SJCRH30 (cell line): ENCODE measurements at regions not wholly inside any gene's neighbourhood (a gene's known extent, or its start where the extent isn't known, plus 50 kb on each side); places are given as distances from the start of the nearest gene placed in this dataset.

Source experiments
- DNase-seq, 2 experiments: peaks; one replicate each; pipeline ENCODE4 v3.0.0-alpha.2; 2015 to 2020
- H3K27ac ChIP-seq: fragments of 250-450 bp; sonication (Bioruptor Pico); 2 replicates; pipeline ENCODE4 v1.5.1; 2020; ENCODE audit warnings: mild to moderate bottlenecking, moderate library complexity
- H3K27me3 ChIP-seq: fragments of 250-450 bp; sonication (Bioruptor Pico); 2 replicates; pipeline ENCODE4 v1.5.1; 2020; ENCODE audit warnings: mild to moderate bottlenecking, moderate library complexity
- H3K36me3 ChIP-seq: fragments of 250-450 bp; sonication (Bioruptor Pico); 2 replicates; pipeline ENCODE4 v1.5.1; 2020; ENCODE audit warnings: mild to moderate bottlenecking, moderate library complexity
- H3K4me1 ChIP-seq: fragments of 250-450 bp; sonication (Bioruptor Pico); 2 replicates; pipeline ENCODE4 v1.5.1; 2020; ENCODE audit warnings: mild to moderate bottlenecking, moderate library complexity
- H3K4me3 ChIP-seq: fragments of 250-450 bp; sonication (Bioruptor Pico); 2 replicates; pipeline ENCODE4 v1.5.1; 2020; ENCODE audit warnings: mild to moderate bottlenecking, moderate library complexity
- H3K9me3 ChIP-seq: fragments of 250-450 bp; sonication (Bioruptor Pico); replicated peaks from 2 replicates; pipeline ENCODE4 v1.5.1; 2020; ENCODE audit warnings: mild to moderate bottlenecking, moderate library complexity

DNA sequence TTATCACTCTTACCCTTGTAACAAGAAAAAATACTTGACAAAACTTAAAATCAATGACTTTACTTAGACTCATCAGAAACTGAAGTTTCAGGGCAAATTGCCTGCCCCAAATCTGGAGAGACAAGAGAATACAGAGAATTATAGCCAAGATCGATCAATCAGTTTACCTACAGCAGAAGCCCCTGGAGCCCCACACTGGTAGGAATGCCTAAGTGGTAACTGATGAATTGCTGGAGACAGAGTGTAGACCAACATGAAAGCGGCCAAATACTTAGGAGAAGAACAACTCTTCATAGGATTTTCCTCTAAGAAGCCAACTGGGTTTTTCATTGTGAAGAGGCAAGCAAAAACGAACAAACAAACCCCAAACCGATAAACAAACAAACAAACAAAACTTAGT lies 1430.0 kb downstream of the EFNB2 start:
- no peaks in the 10 kb centered on the region for H3K9me3 ChIP-seq
- no peaks in the 10 kb centered on the region for H3K27me3 ChIP-seq
- H3K4me3 ChIP-seq: no peak overlapping the region
- H3K27ac ChIP-seq: no peak overlapping the region
- H3K4me1 ChIP-seq: no peaks in the 10 kb centered on the region
- H3K36me3 ChIP-seq: no peaks in the 10 kb centered on the region
- no peak for DNase-seq

DNA sequence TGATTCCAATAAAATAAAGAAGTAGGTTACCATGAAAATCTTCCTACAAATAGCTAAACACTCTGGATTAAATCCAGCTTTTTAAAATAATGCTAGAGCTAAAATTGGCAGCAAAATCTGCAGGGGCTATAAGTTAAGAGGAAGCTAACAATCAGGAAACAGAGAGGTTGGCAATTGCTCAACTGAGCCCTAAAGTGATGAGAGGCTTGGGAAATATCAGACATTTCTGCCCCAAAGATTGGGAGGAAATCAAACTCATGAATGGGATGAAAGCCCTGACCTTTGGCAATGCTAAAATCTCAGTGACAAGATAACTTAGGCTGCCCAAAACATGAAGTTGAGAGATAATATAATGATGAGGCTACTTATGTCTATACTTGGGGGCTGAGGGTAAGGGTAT lies 1437.9 kb downstream of the EFNB2 start:
- no peaks in the 10 kb centered on the region for H3K4me1 ChIP-seq
- H3K27ac ChIP-seq: no peak overlapping the region
- H3K9me3 ChIP-seq: no peaks in the 10 kb centered on the region
- no peaks in the 10 kb centered on the region for H3K36me3 ChIP-seq
- H3K4me3 ChIP-seq: no peak overlapping the region
- no peaks in the 10 kb centered on the region for H3K27me3 ChIP-seq
- no peak for DNase-seq

GRCh38 chr13:105089858-105090643 lies 1445.4 kb downstream of the EFNB2 start:
- no peaks in the 10 kb centered on the region for H3K36me3 ChIP-seq
- H3K27me3 ChIP-seq: no peaks in the 10 kb centered on the region
- H3K27ac ChIP-seq: no peak overlapping the region
- H3K9me3 ChIP-seq: no peaks in the 10 kb centered on the region
- no peak overlapping the region for H3K4me3 ChIP-seq
- DNase-seq: no peak
- H3K4me1 ChIP-seq: peaks cover 4% of the 10 kb centered on the region; the same call in 1 of the 2 replicates

GRCh38 chr13:105087945-105088344 lies 1447.5 kb downstream of the EFNB2 start:
- no peak for DNase-seq
- no peaks in the 10 kb centered on the region for H3K9me3 ChIP-seq
- no peak overlapping the region for H3K4me3 ChIP-seq
- no peak overlapping the region for H3K27ac ChIP-seq
- peaks cover 4% of the 10 kb centered on the region; the same call in 1 of the 2 replicates for H3K4me1 ChIP-seq
- no peaks in the 10 kb centered on the region for H3K36me3 ChIP-seq
- H3K27me3 ChIP-seq: no peaks in the 10 kb centered on the region

DNA sequence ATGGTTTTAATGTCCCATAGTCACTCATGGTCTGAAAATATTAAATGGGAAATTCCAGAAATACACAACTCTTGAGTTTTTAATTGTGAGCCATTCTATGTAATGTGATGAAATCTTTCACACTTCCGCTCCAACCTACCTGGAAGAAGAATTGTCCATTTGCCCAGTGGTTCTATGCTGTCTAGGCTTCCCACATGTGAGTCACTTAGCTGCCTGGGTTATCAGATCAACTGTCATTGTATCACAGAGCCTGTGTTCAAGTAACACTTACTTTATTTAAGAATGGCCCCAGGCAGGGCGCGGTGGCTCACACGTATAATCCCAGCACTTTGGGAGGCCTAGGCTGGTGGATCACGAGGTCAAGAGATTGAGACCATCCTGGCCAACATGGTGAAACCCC lies 1450.5 kb downstream of the EFNB2 start:
- H3K4me1 ChIP-seq: peaks cover 2% of the 10 kb centered on the region; the same call in 1 of the 2 replicates
- H3K36me3 ChIP-seq: no peaks in the 10 kb centered on the region
- no peaks in the 10 kb centered on the region for H3K9me3 ChIP-seq
- H3K27ac ChIP-seq: no peak overlapping the region
- no peak for DNase-seq
- no peak overlapping the region for H3K4me3 ChIP-seq
- H3K27me3 ChIP-seq: no peaks in the 10 kb centered on the region

DNA sequence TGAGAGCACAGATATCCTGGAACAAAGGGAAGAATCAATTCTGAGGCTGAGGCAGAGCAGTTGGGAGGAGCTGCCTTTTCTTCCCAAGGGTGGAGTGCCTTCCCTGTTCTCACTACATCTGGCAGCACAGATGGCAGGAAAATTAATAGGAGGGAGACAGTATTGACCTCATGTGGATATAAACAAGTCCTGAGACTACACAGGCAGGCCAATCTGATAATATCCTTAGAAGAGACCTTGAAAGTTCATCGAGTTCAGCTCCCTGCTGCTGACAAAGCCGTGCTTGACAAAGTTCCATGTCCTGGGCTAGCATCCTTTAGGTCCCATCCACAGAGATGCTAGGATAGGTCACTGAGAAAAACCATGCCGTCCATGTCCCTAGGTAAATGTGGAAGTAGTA lies 1451.5 kb downstream of the EFNB2 start:
- Histone ChIP-seq H3K27ac (no peak overlapping the region), H3K27me3 (no peaks in the 10 kb centered on the region), H3K4me1 (no peaks in the 10 kb centered on the region), H3K9me3 (no peaks in the 10 kb centered on the region), H3K4me3 (no peak overlapping the region), H3K36me3 (no peaks in the 10 kb centered on the region)
- DNase-seq: no peak

- Histone ChIP-seq H3K4me1 (no peaks in the 10 kb centered on the region), H3K27me3 (no peaks in the 10 kb centered on the region), H3K9me3 (no peaks in the 10 kb centered on the region), H3K4me3 (no peak overlapping the region), H3K36me3 (no peaks in the 10 kb centered on the region), H3K27ac (no peak overlapping the region)
- no peak for DNase-seq
These were observed 1460.7 kb downstream of the EFNB2 start for GRCh38 chr13:105074755-105075154.

DNA sequence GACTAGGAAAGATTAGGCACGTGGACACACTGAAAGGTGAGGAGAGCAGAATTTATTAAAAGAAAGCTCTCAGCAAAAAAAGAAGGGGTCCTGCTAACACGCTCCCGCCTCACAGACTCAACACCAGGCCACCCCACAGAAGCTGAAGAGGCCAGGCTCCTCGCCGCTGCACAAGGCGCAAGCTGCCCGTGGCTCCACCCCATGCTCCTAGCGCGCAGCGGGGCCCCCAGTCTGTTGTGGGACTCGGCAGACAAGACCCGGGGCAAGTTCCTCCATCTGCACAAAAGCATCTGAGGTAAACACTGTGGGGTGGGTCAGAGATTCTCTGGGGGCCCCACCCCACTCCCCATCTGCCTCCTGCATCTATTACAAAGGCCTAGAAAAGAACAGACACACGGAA lies 1462.4 kb downstream of the EFNB2 start:
- DNase-seq: no peak
- no peaks in the 10 kb centered on the region for H3K9me3 ChIP-seq
- H3K27me3 ChIP-seq: no peaks in the 10 kb centered on the region

GRCh38 chr13:105070452-105070851 lies 1465.0 kb downstream of the EFNB2 start:
- Histone ChIP-seq H3K4me3 (no peak overlapping the region), H3K27ac (no peak overlapping the region), H3K36me3 (no peaks in the 10 kb centered on the region), H3K9me3 (no peaks in the 10 kb centered on the region), H3K4me1 (no peaks in the 10 kb centered on the region), H3K27me3 (no peaks in the 10 kb centered on the region)
- no peak for DNase-seq

More for the DNA sequence above, 1462.4 kb downstream of the EFNB2 start:
- Histone ChIP-seq H3K4me1 (no peaks in the 10 kb centered on the region), H3K4me3 (no peak overlapping the region), H3K36me3 (no peaks in the 10 kb centered on the region), H3K27ac (no peak overlapping the region)

GRCh38 chr13:105069106-105069505 lies 1466.4 kb downstream of the EFNB2 start:
- no peaks in the 10 kb centered on the region for H3K4me1 ChIP-seq
- H3K4me3 ChIP-seq: no peak overlapping the region
- DNase-seq: no peak
- no peaks in the 10 kb centered on the region for H3K9me3 ChIP-seq
- no peaks in the 10 kb centered on the region for H3K27me3 ChIP-seq
- H3K36me3 ChIP-seq: no peaks in the 10 kb centered on the region
- no peak overlapping the region for H3K27ac ChIP-seq

DNA sequence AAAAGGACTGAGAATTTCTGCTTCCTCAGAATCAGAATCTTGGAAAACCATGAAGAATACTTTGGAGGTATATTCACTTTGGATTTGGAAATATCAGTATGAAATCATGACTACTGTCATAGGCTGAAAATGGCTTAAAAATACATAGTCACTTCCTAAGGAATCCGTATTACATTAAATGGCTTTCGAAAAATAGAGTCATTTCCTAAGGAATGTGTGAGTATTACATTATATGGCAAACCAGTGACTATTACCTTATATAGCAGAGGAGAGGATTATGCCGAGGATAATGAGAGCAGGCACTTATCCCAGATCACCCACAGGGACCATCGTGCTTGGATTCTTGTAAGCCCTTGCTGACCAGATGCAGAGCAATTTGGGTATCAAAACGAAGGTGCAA lies 1471.8 kb downstream of the EFNB2 start:
- no peaks in the 10 kb centered on the region for H3K9me3 ChIP-seq
- no peak for DNase-seq
- no peaks in the 10 kb centered on the region for H3K36me3 ChIP-seq
- H3K27me3 ChIP-seq: no peaks in the 10 kb centered on the region
- no peaks in the 10 kb centered on the region for H3K4me1 ChIP-seq
- H3K4me3 ChIP-seq: no peak overlapping the region
- H3K27ac ChIP-seq: no peak overlapping the region

DNA sequence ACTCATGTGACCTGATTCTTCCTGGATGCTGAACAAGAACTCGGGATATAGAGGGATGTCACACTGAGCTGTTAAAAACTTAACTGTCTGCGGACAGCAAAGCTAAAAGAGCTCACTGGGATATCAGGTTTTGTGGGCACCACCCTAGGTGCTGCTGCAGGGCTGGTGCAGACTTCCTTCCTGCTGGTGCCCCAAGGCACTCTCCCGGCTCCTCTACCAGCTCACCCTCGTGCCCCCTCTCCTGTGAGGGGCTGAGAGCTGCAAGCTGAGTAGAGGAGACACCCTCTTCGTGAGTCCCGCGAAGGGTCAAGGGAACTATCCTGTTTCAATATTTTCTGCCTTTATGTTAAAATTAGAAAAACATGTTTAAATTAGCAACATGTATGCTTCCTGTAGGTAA lies 1475.7 kb downstream of the EFNB2 start:
- Histone ChIP-seq H3K4me3 (no peak overlapping the region), H3K9me3 (no peaks in the 10 kb centered on the region), H3K36me3 (no peaks in the 10 kb centered on the region), H3K27me3 (no peaks in the 10 kb centered on the region), H3K27ac (no peak overlapping the region), H3K4me1 (no peaks in the 10 kb centered on the region)
- no peak for DNase-seq

GRCh38 chr13:105058517-105058916 lies 1476.9 kb downstream of the EFNB2 start:
- no peaks in the 10 kb centered on the region for H3K4me1 ChIP-seq
- H3K36me3 ChIP-seq: no peaks in the 10 kb centered on the region
- no peaks in the 10 kb centered on the region for H3K27me3 ChIP-seq
- H3K27ac ChIP-seq: no peak overlapping the region
- H3K9me3 ChIP-seq: no peaks in the 10 kb centered on the region
- DNase-seq: no peak
- no peak overlapping the region for H3K4me3 ChIP-seq

- no peak for DNase-seq
- H3K4me1 ChIP-seq: no peaks in the 10 kb centered on the region
- no peaks in the 10 kb centered on the region for H3K36me3 ChIP-seq
- H3K4me3 ChIP-seq: no peak overlapping the region
- no peaks in the 10 kb centered on the region for H3K27me3 ChIP-seq
- H3K9me3 ChIP-seq: no peaks in the 10 kb centered on the region
- H3K27ac ChIP-seq: no peak overlapping the region
These were observed 1482.8 kb downstream of the EFNB2 start for GRCh38 chr13:105052711-105053110.

GRCh38 chr13:105050686-105051085 lies 1484.8 kb downstream of the EFNB2 start:
- Histone ChIP-seq H3K27ac (no peak overlapping the region), H3K27me3 (no peaks in the 10 kb centered on the region), H3K4me1 (no peaks in the 10 kb centered on the region), H3K9me3 (no peaks in the 10 kb centered on the region), H3K36me3 (no peaks in the 10 kb centered on the region), H3K4me3 (no peak overlapping the region)
- no peak for DNase-seq

DNA sequence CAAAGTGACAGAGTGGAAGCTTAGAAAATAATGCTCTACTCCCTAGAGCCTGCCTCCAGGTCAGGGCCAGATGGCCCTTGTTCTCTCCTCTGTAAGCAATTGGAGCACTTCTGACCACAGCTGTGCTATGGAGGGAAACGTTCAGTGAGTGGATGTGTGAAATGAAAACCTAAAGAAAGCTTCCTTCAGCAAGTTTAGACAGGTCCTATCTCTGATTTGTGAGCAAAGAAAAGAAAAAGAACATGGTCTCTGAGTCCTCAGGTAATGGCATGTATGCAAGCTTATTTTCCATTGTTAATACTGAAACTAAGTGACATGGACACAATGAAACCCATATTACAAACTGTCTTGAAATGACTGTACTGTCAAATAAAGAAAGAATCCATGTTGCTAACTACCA lies 1486.8 kb downstream of the EFNB2 start:
- H3K27me3 ChIP-seq: no peaks in the 10 kb centered on the region
- no peaks in the 10 kb centered on the region for H3K36me3 ChIP-seq
- H3K9me3 ChIP-seq: no peaks in the 10 kb centered on the region
- no peaks in the 10 kb centered on the region for H3K4me1 ChIP-seq
- DNase-seq: no peak
- no peak overlapping the region for H3K4me3 ChIP-seq
- no peak overlapping the region for H3K27ac ChIP-seq
